ENCODE measurements at regions not wholly inside any gene's neighbourhood (a gene's known extent, or its start where the extent isn't known, plus 50 kb on each side); places are given as distances from the start of the nearest gene placed in this dataset.

DNA sequence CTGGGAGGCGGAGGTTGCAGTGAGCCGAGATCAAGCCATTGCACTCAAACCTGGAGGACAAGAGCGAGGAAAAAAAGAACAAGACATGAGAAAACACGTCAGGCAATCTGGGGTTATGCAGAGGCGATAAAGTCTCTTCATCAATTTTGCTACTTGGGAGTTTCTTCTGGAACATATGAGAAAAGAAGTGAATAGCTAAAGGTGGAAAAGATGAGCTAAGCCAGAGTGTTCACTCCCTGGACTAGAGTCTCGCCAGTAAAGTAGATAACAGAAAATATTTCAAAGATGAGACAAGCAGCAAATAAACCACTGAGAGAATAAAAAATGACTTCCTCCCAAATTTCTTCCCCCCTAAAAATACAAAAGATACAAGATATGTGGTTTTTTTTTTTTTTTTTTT lies 188.4 kb upstream of the HES1 start:
- Histone ChIP-seq H3K36me3 (ENCODE audit: control insufficient read depth, insufficient read depth, low read length) (no peaks in the 10 kb centered on the region), H3K27me3 (ENCODE audit: control insufficient read depth, insufficient read depth, low read length) (peaks cover 20% of the 10 kb centered on the region), H3K4me3 (ENCODE audit: low read depth, low read length) (no peak overlapping the region), H3K9ac (ENCODE audit: low read length) (no peak overlapping the region), H3K27ac (ENCODE audit: low read depth, low read length) (no peak overlapping the region), H3K4me1 (ENCODE audit: control insufficient read depth, insufficient read depth, low read length) (peaks cover 36% of the 10 kb centered on the region), H3K9me3 (ENCODE audit: control insufficient read depth, insufficient read depth, low read depth, low read length) (no peaks in the 10 kb centered on the region)

DNA sequence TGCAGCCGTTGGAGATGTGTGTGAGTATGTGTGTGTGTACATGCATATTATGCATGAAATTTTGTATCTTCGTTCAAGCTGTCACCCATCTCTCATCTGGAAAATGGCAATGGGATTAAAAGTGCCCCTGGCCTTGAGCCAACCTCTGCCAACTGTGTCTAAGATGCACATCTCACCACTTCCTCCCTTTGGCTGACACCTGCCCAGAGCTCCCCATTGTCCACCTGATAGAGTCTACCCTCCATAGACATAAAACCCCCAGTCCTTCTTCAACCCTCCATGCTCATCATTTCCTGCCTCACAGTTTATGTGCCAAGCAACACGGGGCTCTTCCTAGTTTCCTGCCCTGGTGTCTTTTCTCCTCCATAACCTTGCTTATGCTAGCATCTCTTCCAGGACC lies 187.5 kb upstream of the HES1 start:
- Histone ChIP-seq H3K4me1 (ENCODE audit: control insufficient read depth, insufficient read depth, low read length) (peaks cover 27% of the 10 kb centered on the region), H3K27me3 (ENCODE audit: control insufficient read depth, insufficient read depth, low read length) (peaks cover 20% of the 10 kb centered on the region), H3K9me3 (ENCODE audit: control insufficient read depth, insufficient read depth, low read depth, low read length) (no peaks in the 10 kb centered on the region; the same call in 1 of the 2 replicates), H3K9ac (ENCODE audit: low read length) (no peak overlapping the region), H3K27ac (ENCODE audit: low read depth, low read length) (no peak overlapping the region), H3K4me3 (ENCODE audit: low read depth, low read length) (no peak overlapping the region), H3K36me3 (ENCODE audit: control insufficient read depth, insufficient read depth, low read length) (no peaks in the 10 kb centered on the region)

DNA sequence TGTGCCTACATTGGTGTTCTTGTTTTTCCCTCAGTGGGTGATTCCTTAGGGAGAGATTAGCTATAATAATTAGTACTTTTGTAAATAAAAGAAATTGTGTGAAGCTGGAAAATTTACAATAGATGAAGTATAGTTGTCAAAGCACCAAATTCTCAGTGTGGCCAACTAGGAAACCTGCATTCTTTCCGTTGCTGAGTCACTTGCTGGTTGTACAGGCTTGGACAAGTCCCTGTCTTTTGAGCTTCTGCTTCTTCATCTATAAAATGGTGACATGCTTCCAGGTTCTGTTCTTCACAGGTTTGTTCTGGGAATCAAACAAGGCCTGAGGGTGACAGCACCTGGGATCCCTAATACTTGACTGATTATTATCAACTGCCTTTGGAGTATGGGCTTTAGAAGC lies 184.1 kb upstream of the HES1 start:
- Histone ChIP-seq H3K27me3 (ENCODE audit: control insufficient read depth, insufficient read depth, low read length) (no peaks in the 10 kb centered on the region), H3K9ac (ENCODE audit: low read length) (no peak overlapping the region), H3K4me3 (ENCODE audit: low read depth, low read length) (no peak overlapping the region), H3K9me3 (ENCODE audit: control insufficient read depth, insufficient read depth, low read depth, low read length) (peaks cover 22% of the 10 kb centered on the region), H3K27ac (ENCODE audit: low read depth, low read length) (no peak overlapping the region), H3K36me3 (ENCODE audit: control insufficient read depth, insufficient read depth, low read length) (no peaks in the 10 kb centered on the region), H3K4me1 (ENCODE audit: control insufficient read depth, insufficient read depth, low read length) (peaks cover 1% of the 10 kb centered on the region; the same call in 1 of the 2 replicates)

DNA sequence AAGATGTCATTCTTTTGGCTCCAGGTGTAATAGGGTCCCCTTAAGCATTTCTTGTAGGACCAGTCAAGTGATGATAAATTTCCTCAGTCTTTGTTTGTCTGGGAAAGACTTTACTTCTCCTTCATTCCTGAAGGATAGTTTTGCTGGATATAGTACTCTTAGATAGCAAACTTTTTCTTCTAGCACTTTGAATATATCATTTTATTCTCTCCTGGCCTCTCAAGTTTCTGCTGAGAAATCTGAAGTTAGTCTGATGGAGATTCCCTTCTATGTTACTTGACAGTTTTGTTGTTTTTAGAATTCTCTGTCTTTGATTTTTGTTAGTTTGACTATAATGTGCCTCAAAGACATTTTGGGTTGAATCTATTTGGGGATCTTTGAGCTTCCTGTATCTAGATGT lies 181.2 kb upstream of the HES1 start:
- Histone ChIP-seq H3K9me3 (ENCODE audit: control insufficient read depth, insufficient read depth, low read depth, low read length) (peaks cover 22% of the 10 kb centered on the region), H3K27me3 (ENCODE audit: control insufficient read depth, insufficient read depth, low read length) (peaks cover 6% of the 10 kb centered on the region; the same call in 1 of the 2 replicates), H3K36me3 (ENCODE audit: control insufficient read depth, insufficient read depth, low read length) (no peaks in the 10 kb centered on the region), H3K4me1 (ENCODE audit: control insufficient read depth, insufficient read depth, low read length) (no peaks in the 10 kb centered on the region), H3K4me3 (ENCODE audit: low read depth, low read length) (no peak overlapping the region), H3K9ac (ENCODE audit: low read length) (no peak overlapping the region), H3K27ac (ENCODE audit: low read depth, low read length) (no peak overlapping the region)

DNA sequence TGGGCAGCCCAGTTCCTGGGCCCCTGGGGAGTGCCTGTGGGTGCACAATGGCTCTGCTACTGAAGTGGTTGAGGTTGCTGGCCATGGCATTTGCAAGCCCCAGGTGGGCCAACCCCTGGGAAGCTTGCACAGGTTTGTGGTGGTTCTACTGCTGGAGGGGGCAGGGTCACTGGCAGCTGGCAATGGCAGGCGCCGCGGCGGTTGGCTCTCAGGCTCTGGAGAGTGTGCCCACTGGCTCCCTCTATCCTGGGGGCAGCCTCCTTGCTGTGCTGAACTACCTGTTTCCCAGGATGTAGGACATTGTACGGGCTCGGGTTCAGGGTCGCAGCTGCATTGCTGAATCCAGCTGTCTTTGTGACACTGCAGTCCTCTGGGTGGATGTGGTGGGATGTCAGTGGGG lies 180.2 kb upstream of the HES1 start:
- H3K9ac ChIP-seq (ENCODE audit: low read length), result no peak overlapping the region
- H3K36me3 ChIP-seq (ENCODE audit: control insufficient read depth, insufficient read depth, low read length), result no peaks in the 10 kb centered on the region
- H3K27ac ChIP-seq (ENCODE audit: low read depth, low read length), result no peak overlapping the region
- H3K4me3 ChIP-seq (ENCODE audit: low read depth, low read length), result no peak overlapping the region
- H3K27me3 ChIP-seq (ENCODE audit: control insufficient read depth, insufficient read depth, low read length), result peaks cover 15% of the 10 kb centered on the region
- H3K4me1 ChIP-seq (ENCODE audit: control insufficient read depth, insufficient read depth, low read length), result 0 out of 2 replicates have a peak, but pooled peaks cover 1% of the 10 kb centered on the region
- H3K9me3 ChIP-seq (ENCODE audit: control insufficient read depth, insufficient read depth, low read depth, low read length), result peaks cover 22% of the 10 kb centered on the region

DNA sequence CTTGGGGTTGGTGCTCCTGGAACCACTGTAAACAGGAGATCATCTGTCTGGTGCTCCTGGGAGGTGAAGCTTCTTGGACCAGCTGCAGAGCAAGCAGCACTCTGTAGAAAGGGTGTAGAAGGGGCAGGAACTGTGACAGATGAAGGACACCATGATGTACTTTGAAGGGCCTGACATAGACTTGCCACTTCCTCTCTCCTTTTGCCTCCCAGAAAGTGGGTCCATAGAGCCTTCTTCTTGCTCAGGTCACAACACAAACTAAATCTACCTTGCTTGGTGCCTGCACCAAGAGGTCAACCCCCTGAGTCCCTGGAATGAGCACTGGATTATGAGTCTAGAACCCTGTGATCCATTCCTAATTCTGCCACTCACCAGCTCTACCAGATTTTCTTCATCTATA lies 176.1 kb upstream of the HES1 start:
- 0 out of 2 replicates have a peak, but pooled peaks cover 3% of the 10 kb centered on the region for H3K4me1 ChIP-seq (ENCODE audit: control insufficient read depth, insufficient read depth, low read length)
- no peak overlapping the region for H3K4me3 ChIP-seq (ENCODE audit: low read depth, low read length)
- H3K27me3 ChIP-seq (ENCODE audit: control insufficient read depth, insufficient read depth, low read length), result peaks cover 55% of the 10 kb centered on the region
- H3K27ac ChIP-seq (ENCODE audit: low read depth, low read length), result no peak overlapping the region
- H3K9ac ChIP-seq (ENCODE audit: low read length), result no peak overlapping the region
- peaks cover 12% of the 10 kb centered on the region; the same call in 1 of the 2 replicates for H3K9me3 ChIP-seq (ENCODE audit: control insufficient read depth, insufficient read depth, low read depth, low read length)
- H3K36me3 ChIP-seq (ENCODE audit: control insufficient read depth, insufficient read depth, low read length), result no peaks in the 10 kb centered on the region

DNA sequence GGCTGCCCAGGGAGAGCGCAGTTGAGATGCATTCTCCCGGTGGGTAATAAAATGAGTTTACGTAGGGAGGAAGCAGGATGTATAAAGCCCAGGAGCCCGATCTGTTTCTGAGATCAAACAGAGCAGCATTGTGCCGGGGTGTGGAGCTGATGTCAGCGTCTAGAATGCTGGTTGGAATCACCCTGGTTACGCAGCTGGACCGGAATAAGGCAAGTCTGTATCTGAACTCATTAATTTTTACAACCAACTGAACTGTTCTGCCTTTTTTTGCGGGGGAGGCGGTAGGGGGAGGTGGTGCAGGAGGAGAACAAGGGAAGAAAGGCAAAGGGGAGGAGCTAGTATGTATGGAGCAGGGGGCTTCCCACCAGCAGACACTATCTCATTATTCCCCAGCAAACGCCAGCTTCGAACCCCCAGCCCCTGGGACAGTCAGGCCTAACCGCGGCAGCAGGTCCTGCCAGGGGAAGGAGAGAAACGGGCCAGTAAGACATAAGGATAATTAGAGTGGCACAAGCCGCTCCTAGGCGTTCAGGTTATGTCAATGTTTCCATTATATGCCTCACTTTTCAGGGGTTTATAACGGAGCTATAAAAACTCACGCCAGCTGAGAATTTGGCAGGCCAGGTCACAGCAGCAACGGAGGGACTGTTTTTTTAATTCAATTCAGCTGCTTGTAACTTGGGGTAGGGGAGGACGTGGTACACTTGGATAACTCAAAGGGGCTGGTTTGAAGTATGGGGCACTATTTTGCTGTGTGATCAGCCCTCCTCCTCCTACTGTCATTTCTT lies 175.3 kb upstream of the HES1 start:
- peaks cover 6% of the 10 kb centered on the region; the same call in 1 of the 2 replicates for H3K9me3 ChIP-seq (ENCODE audit: control insufficient read depth, insufficient read depth, low read depth, low read length)
- H3K36me3 ChIP-seq (ENCODE audit: control insufficient read depth, insufficient read depth, low read length), result no peaks in the 10 kb centered on the region
- no peak overlapping the region for H3K4me3 ChIP-seq (ENCODE audit: low read depth, low read length)
- H3K4me1 ChIP-seq (ENCODE audit: control insufficient read depth, insufficient read depth, low read length), result 0 out of 2 replicates have a peak, but pooled peaks cover 3% of the 10 kb centered on the region
- H3K27ac ChIP-seq (ENCODE audit: low read depth, low read length), result no peak overlapping the region
- H3K27me3 ChIP-seq (ENCODE audit: control insufficient read depth, insufficient read depth, low read length), result peaks cover 63% of the 10 kb centered on the region
- H3K9ac ChIP-seq (ENCODE audit: low read length), result no peak overlapping the region

DNA sequence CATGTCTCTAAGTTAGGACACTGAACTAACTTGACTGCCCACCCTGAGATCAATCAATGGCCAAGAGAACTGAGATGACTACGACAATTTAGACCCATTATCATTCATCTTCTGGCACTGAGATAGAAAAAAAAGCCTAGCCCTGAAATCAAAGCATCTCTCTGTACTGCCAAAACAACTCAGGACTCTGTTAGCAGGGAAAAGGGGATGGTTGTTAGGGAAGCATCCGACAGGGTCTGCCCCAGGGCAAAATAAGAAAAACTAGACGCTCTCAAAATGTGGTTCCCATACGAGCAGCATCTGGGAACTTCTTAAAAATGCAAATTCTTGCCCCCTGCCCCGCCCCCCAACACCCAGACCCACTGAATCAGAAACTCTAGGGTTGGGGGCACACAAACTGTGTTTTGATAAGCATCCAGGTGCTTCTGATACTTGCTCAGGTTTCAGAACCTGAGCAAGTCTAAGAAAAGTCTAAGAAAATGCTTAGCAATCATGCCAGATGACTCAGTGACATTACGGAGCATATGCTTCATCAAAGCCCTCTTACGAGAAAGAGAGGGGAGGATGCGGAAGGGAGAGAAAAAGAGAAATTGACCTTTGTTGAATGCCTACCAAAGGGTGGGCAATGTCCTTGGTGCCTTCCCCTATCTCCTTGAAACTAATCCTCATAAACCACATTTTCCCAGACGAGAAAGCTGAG lies 172.8 kb upstream of the HES1 start:
- H3K36me3 ChIP-seq (ENCODE audit: control insufficient read depth, insufficient read depth, low read length), result no peaks in the 10 kb centered on the region
- H3K4me3 ChIP-seq (ENCODE audit: low read depth, low read length), result no peak overlapping the region
- no peak overlapping the region for H3K9ac ChIP-seq (ENCODE audit: low read length)
- 0 out of 2 replicates have a peak, but pooled peaks cover 3% of the 10 kb centered on the region for H3K4me1 ChIP-seq (ENCODE audit: control insufficient read depth, insufficient read depth, low read length)
- H3K27me3 ChIP-seq (ENCODE audit: control insufficient read depth, insufficient read depth, low read length), result peaks cover 67% of the 10 kb centered on the region
- no peak overlapping the region for H3K27ac ChIP-seq (ENCODE audit: low read depth, low read length)
- H3K9me3 ChIP-seq (ENCODE audit: control insufficient read depth, insufficient read depth, low read depth, low read length), result no peaks in the 10 kb centered on the region

DNA sequence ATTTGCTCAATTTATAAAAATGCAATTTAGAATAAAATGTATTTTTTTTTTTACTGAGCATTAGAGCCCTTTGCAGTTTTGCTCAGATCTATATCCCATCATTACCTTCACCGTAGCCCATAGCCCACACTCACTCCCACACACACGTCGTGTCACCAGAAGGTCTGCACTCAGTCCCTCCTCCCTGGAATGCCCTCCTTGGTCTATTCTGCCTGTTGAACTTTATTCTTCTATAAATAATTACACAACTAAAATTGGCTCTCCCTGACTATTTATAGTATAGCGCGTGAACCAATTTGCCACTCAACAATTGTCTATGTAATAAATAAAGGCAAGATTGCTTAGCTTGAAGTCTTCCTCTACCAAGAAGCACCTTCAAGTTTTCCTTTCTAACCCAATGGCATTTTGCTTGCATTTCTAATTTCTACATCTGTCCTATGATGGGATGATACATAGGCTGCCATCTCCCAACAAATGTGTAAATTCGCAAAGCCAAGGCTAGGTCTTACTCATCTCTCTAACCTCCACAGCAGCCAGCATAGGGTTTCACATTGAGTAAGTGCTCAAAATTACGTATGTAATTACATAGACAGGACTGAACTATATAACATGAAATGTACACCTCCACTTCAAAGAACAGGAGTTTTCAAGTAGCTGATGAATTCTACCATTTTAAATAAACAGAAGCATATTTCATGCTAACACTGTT lies 172.0 kb upstream of the HES1 start:
- Histone ChIP-seq H3K27me3 (ENCODE audit: control insufficient read depth, insufficient read depth, low read length) (peaks cover 67% of the 10 kb centered on the region), H3K9me3 (ENCODE audit: control insufficient read depth, insufficient read depth, low read depth, low read length) (no peaks in the 10 kb centered on the region), H3K4me3 (ENCODE audit: low read depth, low read length) (no peak overlapping the region), H3K36me3 (ENCODE audit: control insufficient read depth, insufficient read depth, low read length) (no peaks in the 10 kb centered on the region), H3K9ac (ENCODE audit: low read length) (no peak overlapping the region), H3K4me1 (ENCODE audit: control insufficient read depth, insufficient read depth, low read length) (0 out of 2 replicates have a peak, but pooled peaks cover 8% of the 10 kb centered on the region), H3K27ac (ENCODE audit: low read depth, low read length) (no peak overlapping the region)

DNA sequence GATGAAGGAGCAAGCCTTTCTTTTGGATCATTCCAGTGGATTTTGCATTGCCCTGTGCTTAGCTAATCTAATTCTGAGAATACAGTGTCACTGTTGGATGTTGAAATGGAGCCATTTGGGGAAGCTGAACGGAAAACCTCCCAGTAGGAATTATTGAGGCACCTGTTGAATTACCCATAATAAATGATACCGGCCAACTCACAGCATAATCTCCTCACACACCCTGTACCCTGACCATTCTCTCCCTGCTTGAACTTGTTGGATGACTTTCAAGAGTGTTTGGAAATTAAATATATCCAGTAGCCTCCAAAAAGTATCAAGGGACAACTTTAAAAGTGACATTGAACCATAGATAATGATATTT lies 171.4 kb upstream of the HES1 start:
- no peak overlapping the region for H3K4me3 ChIP-seq (ENCODE audit: low read depth, low read length)
- peaks cover 64% of the 10 kb centered on the region for H3K27me3 ChIP-seq (ENCODE audit: control insufficient read depth, insufficient read depth, low read length)
- no peaks in the 10 kb centered on the region for H3K9me3 ChIP-seq (ENCODE audit: control insufficient read depth, insufficient read depth, low read depth, low read length)
- H3K36me3 ChIP-seq (ENCODE audit: control insufficient read depth, insufficient read depth, low read length), result no peaks in the 10 kb centered on the region
- H3K9ac ChIP-seq (ENCODE audit: low read length), result no peak overlapping the region
- 0 out of 2 replicates have a peak, but pooled peaks cover 8% of the 10 kb centered on the region for H3K4me1 ChIP-seq (ENCODE audit: control insufficient read depth, insufficient read depth, low read length)
- H3K27ac ChIP-seq (ENCODE audit: low read depth, low read length), result no peak overlapping the region
